Neural cell (in vitro differentiated cells): ENCODE measurements at regions not wholly inside any gene's neighbourhood (a gene's known extent, or its start where the extent isn't known, plus 50 kb on each side); places are given as distances from the start of the nearest gene placed in this dataset.

Experiments
- H2AFZ ChIP-seq: fragments of 200-600, 300-800 bp; sonication (generic), shearing (Covaris generic); 2 replicates; pipeline ENCODE4 v1.6.0; 2014; ENCODE audit warnings: low read depth, mild to moderate bottlenecking, antibody characterized with exemption, low read length, moderate library complexity
- H3F3A ChIP-seq: fragments of 200-600 bp; shearing (Covaris generic); 2 replicates; pipeline ENCODE4 v1.6.1; 2016; ENCODE audit warnings: mild to moderate bottlenecking, moderate library complexity, mixed read lengths, antibody characterized with exemption, low read length; ENCODE audit not compliant: insufficient read depth, poor library complexity, severe bottlenecking
- H3K27ac ChIP-seq: fragments of 200-600, 300-800 bp; sonication (generic), shearing (Covaris generic); 2 replicates; pipeline ENCODE4 v1.5.1; 2014; ENCODE audit warnings: mild to moderate bottlenecking, low read length, moderate library complexity
- H3K27me3 ChIP-seq: fragments of 300-800, 200-600 bp; sonication (generic), shearing (Covaris generic); 2 replicates; pipeline ENCODE4 v1.6.0; 2014; ENCODE audit warnings: mild to moderate bottlenecking, low read depth, low read length, moderate library complexity; ENCODE audit not compliant: insufficient read depth
- H3K36me3 ChIP-seq: fragments of 300-800, 200-600 bp; sonication (generic), shearing (Covaris generic); 2 replicates; pipeline ENCODE4 v1.5.1; 2014; ENCODE audit warnings: mild to moderate bottlenecking, antibody characterized with exemption, low read length, moderate library complexity; ENCODE audit not compliant: insufficient read depth
- H3K4me2 ChIP-seq: fragments of 300-800, 200-600 bp; sonication (generic), shearing (Covaris generic); 2 replicates; pipeline ENCODE4 v1.6.0; 2014; ENCODE audit warnings: mild to moderate bottlenecking, low read length
- H3K4me3 ChIP-seq: fragments of 300-800, 200-600 bp; sonication (generic), shearing (Covaris generic); 2 replicates; pipeline ENCODE4 v1.5.1; 2014; ENCODE audit warnings: mild to moderate bottlenecking, low read length, moderate library complexity
- H3K79me2 ChIP-seq: fragments of 200-600 bp; shearing (Covaris generic); replicated peaks from 2 replicates; pipeline ENCODE4 v1.6.0; 2014; ENCODE audit warnings: mild to moderate bottlenecking, low read length, moderate library complexity; ENCODE audit not compliant: insufficient read depth
- H3K9ac ChIP-seq: fragments of 300-800, 200-600 bp; sonication (generic), shearing (Covaris generic); 2 replicates; pipeline ENCODE4 v1.6.1; 2016; ENCODE audit warnings: mild to moderate bottlenecking, low read length, mixed read lengths
- H3K9me2 ChIP-seq: fragments of 200-600 bp; shearing (Covaris generic); 2 replicates; pipeline ENCODE4 v1.6.1; 2016; ENCODE audit warnings: mild to moderate bottlenecking, low read length, mixed read lengths; ENCODE audit not compliant: insufficient read depth
- H3K9me3 ChIP-seq: fragments of 200-600, 300-800 bp; sonication (generic), shearing (Covaris generic); 2 replicates; pipeline ENCODE4 v1.6.1; 2016; ENCODE audit warnings: mild to moderate bottlenecking, mixed run types, low read length, moderate library complexity, mixed read lengths
- H4K20me1 ChIP-seq: fragments of 200-600 bp; shearing (Covaris generic); 2 replicates; pipeline ENCODE4 v1.6.1; 2016; ENCODE audit warnings: mild to moderate bottlenecking, mixed run types; ENCODE audit not compliant: insufficient read depth
- EP300 ChIP-seq: fragments of 450-650 bp; conservative IDR thresholded peaks from 2 replicates; pipeline ENCODE4 v1.6.1; 2014; ENCODE audit warnings: antibody characterized with exemption, mild to moderate bottlenecking, moderate library complexity; ENCODE audit not compliant: poor library complexity, severe bottlenecking
- EZH2 ChIP-seq: fragments of 200-600, 300-800 bp; shearing (Covaris generic), sonication (generic); IDR thresholded peaks from 2 replicates; pipeline ENCODE4 v1.6.1; 2014; ENCODE audit warnings: antibody characterized with exemption, low read length, borderline replicate concordance, mild to moderate bottlenecking; ENCODE audit not compliant: insufficient read depth, poor library complexity, severe bottlenecking
- MXI1 ChIP-seq: fragments of 450-650 bp; conservative IDR thresholded peaks from 2 replicates; pipeline ENCODE4 v1.6.1; 2014; ENCODE audit warnings: antibody characterized with exemption, mild to moderate bottlenecking; ENCODE audit not compliant: poor library complexity, severe bottlenecking
- POLR2AphosphoS5 ChIP-seq: IDR thresholded peaks from 2 replicates; pipeline ENCODE4 v1.6.1; 2012
- RAD21 ChIP-seq: fragments of 450-650 bp; conservative IDR thresholded peaks from 2 replicates; pipeline ENCODE4 v1.6.1; 2014; ENCODE audit warnings: antibody characterized with exemption, mild to moderate bottlenecking, moderate library complexity
- SMC3 ChIP-seq: fragments of 450-650 bp; conservative IDR thresholded peaks from 2 replicates; pipeline ENCODE4 v1.6.1; 2014; ENCODE audit warnings: antibody characterized with exemption, mild to moderate bottlenecking, moderate library complexity; ENCODE audit not compliant: poor library complexity
- TAF1 ChIP-seq: IDR thresholded peaks from 2 replicates; pipeline ENCODE4 v1.6.1; 2012; ENCODE audit warnings: low read depth
- TF ChIP-seq, protein P1 (sequence below): IDR thresholded peaks from 2 replicates; pipeline ENCODE4 v1.6.1; 2012; ENCODE audit warnings: borderline replicate concordance
- TF ChIP-seq, protein P2 (sequence below): fragments of 450-650 bp; IDR thresholded peaks from 2 replicates; pipeline ENCODE4 v1.5.1; 2014; ENCODE audit warnings: antibody characterized with exemption, mild to moderate bottlenecking, moderate library complexity; ENCODE audit not compliant: poor library complexity, severe bottlenecking

DNA sequence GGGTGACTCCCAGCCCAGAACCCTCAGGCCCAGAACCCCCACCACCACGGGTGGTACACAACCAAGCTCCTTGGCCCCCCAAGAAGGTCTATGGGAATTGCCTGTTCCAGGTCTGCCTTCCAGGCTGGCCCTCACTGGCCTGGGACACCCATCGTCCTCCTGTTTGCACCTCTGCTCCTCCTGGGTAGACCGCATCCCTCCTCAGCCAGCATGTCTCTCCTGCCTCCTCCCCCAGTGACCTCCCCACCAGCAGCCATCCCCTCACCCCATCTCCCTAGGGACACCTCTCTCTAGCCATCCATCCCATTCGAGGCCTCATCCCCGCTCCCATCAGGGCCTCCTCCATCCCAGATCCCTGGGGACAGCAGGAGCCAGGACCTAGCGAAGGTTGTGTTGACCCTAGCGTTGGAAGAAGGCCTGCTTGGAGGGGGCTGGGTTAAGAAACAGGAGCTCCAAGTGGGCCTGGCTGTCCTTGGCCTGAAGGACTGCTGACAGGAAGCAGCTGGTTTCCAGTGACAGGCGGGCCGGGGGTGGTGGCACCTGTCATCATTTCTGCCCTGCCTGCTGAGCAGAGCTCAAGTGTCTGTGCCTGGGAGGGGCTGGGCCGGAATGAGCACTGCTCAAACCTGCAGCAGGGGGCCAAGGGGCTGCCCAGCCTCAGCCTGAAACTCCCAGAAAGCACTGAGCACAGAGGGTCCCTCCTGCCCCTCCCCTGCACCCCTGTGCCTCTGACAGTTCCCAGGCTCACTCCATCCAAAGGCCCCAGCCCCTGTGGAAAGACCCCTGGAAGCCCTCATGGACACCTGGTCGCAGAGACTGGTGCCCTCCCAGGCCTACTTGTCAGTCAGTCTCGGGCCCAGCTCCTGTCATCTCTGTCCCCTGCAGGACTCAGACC, 96.0 kb upstream of the OTOS start:
- Histone ChIP-seq H3K27me3 (no peaks in the 10 kb centered on the region), H3K36me3 (no peaks in the 10 kb centered on the region), H3F3A (no peaks in the 10 kb centered on the region), H3K9me2 (no peaks in the 10 kb centered on the region), H3K4me2 (no peak overlapping the region), H3K9ac (no peak overlapping the region), H3K9me3 (no peaks in the 10 kb centered on the region), H3K4me3 (no peak overlapping the region), H4K20me1 (no peaks in the 10 kb centered on the region), H3K79me2 (no peaks in the 10 kb centered on the region), H3K27ac (no peak overlapping the region), H2AFZ (no peak overlapping the region)
- TF ChIP-seq, protein P1, sequence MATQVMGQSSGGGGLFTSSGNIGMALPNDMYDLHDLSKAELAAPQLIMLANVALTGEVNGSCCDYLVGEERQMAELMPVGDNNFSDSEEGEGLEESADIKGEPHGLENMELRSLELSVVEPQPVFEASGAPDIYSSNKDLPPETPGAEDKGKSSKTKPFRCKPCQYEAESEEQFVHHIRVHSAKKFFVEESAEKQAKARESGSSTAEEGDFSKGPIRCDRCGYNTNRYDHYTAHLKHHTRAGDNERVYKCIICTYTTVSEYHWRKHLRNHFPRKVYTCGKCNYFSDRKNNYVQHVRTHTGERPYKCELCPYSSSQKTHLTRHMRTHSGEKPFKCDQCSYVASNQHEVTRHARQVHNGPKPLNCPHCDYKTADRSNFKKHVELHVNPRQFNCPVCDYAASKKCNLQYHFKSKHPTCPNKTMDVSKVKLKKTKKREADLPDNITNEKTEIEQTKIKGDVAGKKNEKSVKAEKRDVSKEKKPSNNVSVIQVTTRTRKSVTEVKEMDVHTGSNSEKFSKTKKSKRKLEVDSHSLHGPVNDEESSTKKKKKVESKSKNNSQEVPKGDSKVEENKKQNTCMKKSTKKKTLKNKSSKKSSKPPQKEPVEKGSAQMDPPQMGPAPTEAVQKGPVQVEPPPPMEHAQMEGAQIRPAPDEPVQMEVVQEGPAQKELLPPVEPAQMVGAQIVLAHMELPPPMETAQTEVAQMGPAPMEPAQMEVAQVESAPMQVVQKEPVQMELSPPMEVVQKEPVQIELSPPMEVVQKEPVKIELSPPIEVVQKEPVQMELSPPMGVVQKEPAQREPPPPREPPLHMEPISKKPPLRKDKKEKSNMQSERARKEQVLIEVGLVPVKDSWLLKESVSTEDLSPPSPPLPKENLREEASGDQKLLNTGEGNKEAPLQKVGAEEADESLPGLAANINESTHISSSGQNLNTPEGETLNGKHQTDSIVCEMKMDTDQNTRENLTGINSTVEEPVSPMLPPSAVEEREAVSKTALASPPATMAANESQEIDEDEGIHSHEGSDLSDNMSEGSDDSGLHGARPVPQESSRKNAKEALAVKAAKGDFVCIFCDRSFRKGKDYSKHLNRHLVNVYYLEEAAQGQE: no peak
- TF ChIP-seq SMC3 (no peak), TAF1 (no peak), POLR2AphosphoS5 (no peak), EP300 (no peak), MXI1 (no peak), RAD21 (no peak), EZH2 (no peak)
- TF ChIP-seq, protein P2, sequence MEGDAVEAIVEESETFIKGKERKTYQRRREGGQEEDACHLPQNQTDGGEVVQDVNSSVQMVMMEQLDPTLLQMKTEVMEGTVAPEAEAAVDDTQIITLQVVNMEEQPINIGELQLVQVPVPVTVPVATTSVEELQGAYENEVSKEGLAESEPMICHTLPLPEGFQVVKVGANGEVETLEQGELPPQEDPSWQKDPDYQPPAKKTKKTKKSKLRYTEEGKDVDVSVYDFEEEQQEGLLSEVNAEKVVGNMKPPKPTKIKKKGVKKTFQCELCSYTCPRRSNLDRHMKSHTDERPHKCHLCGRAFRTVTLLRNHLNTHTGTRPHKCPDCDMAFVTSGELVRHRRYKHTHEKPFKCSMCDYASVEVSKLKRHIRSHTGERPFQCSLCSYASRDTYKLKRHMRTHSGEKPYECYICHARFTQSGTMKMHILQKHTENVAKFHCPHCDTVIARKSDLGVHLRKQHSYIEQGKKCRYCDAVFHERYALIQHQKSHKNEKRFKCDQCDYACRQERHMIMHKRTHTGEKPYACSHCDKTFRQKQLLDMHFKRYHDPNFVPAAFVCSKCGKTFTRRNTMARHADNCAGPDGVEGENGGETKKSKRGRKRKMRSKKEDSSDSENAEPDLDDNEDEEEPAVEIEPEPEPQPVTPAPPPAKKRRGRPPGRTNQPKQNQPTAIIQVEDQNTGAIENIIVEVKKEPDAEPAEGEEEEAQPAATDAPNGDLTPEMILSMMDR: no peak

DNA sequence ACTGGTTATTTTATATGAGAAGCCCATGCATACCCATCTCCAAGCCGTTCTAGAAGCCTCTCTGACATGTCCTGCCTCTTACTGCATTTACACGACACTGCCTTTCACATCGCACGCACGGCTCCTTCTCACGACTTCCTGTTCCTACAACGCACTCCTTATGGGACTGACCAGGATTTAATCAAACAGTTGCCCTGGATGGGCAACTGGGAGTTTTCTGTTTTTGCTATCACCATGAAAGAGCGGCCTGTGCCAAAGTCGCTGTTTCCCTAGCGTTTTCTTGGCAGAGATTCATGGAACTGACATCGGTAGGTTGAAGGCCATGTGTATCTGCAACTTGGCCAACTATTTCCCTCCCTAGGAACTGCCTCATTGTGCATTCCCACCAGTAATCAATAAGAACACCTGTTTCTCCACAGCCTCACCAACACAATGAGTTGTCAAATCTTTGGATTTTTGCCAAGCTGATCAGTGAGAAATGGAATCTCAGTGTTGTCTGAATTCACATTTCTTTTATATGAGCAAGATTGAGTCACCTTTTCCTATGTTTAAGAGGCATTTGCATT, 97.2 kb upstream of the OTOS start:
- H3K27ac ChIP-seq: no peak overlapping the region
- H3K4me2 ChIP-seq: no peak overlapping the region
- no peaks in the 10 kb centered on the region for H3F3A ChIP-seq
- H3K9me3 ChIP-seq: no peaks in the 10 kb centered on the region
- no peaks in the 10 kb centered on the region for H3K9me2 ChIP-seq
- no peaks in the 10 kb centered on the region for H3K27me3 ChIP-seq
- no peaks in the 10 kb centered on the region for H3K36me3 ChIP-seq
- H3K79me2 ChIP-seq: no peaks in the 10 kb centered on the region
- H3K4me3 ChIP-seq: no peak overlapping the region
- H4K20me1 ChIP-seq: no peaks in the 10 kb centered on the region
- TF ChIP-seq, protein P1: no peak
- TF ChIP-seq TAF1: no peak
- TF ChIP-seq, protein P2: no peak
- no peak for TF ChIP-seq EZH2
- no peak for TF ChIP-seq SMC3
- TF ChIP-seq RAD21: no peak
- H3K9ac ChIP-seq: no peak overlapping the region
- no peak overlapping the region for H2AFZ ChIP-seq
